ENCODE measurements at regions not wholly inside any gene's neighbourhood (a gene's known extent, or its start where the extent isn't known, plus 50 kb on each side); places are given as distances from the start of the nearest gene placed in this dataset.
"Not testable (repeated sequence)": the region's sequence is repeated elsewhere in the genome, so short reads cannot be mapped to it uniquely, and the experiment has no call there.

- no peak for DNase-seq
Measured at GRCh38 chr18:70411307-70411706, 122.5 kb downstream of the SOCS6 start.

- DNase-seq, result no peak
Measured at GRCh38 chr18:70405052-70405451, 116.2 kb downstream of the SOCS6 start.

DNA sequence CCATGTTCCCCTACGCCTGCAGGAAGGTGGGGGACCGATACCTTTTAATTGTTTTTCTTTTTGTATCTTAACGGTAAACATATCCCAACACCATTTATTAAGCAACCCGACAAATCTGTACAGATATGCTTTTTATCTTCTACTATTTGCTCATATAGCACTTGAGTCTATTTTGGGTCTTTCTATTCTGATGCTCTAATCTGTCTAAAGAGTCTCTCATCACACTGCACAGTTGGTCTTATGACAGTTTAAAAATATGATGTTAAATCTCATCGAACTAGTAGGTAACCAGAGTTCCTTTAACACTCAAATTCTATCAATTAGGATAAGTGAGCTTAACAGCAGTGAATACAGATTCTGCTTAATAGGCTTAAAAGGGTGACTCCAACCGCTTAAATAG, 111.6 kb downstream of the SOCS6 start:
- no peak for DNase-seq

- DNase-seq, result no peak
Measured at GRCh38 chr18:70398076-70398475, 109.2 kb downstream of the SOCS6 start.

DNA sequence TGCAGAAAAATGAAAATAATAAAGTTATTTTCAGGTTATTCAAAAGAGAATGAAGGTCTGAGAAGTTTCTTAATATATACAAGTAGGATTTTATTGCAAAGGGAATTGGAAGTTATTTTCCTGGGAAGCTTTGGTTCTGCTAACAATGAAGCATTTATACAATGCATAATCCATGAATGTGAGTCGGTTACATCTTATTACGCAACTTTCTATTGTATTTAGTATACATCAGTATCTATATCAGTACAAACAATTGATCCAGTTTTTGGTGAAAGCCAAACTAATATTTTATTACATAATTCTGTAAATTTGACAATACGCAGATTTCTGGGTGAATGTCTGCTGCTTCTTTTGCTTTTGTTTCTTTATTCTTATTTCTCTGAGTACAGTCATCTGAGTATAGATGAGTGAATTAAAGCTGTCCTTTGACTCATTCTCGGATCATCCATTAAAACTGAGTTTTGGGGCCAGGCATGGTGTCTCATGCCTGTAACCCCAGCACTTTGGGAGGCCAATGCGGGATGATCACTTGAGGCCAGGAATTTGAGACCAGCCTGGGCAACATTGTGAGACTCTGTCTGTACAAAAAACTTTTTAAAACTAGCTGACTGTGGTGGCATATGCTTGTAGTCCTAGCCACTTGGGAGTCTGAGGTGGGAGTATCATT, 108.5 kb downstream of the SOCS6 start:
- DNase-seq, result no peak

GRCh38 chr18:70395771-70396170, 106.9 kb downstream of the SOCS6 start:
- DNase-seq, result not testable (repeated sequence)

DNA sequence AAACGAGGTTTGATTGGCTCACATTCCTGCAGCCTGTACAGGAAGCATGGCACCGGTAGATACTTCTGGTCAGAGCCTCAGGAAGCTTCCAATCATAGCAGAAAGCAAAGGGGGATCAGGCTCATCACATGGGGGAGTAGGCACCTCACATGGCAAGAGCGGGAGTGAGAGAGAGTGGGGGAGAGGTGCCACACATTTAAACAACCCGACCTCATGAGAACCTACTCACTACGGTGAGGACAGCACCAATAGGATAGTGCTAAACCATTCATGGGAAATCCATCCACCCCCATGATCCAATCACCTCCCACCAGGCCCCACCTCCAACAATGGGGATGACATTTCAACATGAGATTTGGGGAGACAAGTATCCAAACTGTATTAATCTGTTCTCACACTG, 105.8 kb downstream of the SOCS6 start:
- no peak for DNase-seq

DNA sequence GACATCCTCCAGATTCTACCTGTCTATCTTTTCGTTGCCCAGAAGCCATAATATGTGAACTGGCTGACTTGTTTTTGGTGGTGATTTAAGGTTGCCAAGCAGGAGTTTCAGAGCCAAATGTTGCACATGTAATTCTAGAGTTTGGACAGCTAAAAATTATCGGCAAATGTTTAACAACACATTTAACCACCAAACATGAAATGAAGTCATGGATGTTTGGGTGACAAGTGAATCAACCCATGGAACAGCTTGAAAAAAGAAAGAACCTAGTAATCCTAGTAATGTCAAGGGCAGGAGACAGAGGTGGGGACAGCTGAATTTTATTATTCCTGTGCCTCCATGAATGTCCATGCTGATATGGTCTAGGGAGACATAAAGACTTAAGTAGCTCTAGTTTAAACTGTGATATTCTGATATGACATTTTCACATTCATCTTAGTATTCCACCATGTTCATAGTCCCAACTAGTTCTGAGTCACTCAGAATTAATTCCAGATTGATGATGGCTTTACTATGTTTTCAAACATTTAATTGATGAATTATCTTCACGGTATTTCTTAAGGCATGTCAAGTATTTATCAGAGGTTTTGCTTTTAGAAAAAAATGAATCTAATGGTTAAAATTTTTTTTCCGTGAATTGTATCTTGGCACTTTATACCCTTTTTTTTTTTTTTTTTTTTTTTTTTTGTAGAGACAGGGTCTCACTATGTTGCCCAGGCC, 101.7 kb downstream of the SOCS6 start:
- DNase-seq, result no peak

GRCh38 chr18:70389036-70389435, 100.2 kb downstream of the SOCS6 start:
- DNase-seq, result not testable (repeated sequence)

- DNase-seq, result no peak
Measured at GRCh38 chr18:70387027-70387426, 98.2 kb downstream of the SOCS6 start.

GRCh38 chr18:70386582-70386981, 97.7 kb downstream of the SOCS6 start:
- no peak for DNase-seq

- no peak for DNase-seq
Measured at GRCh38 chr18:70385474-70385873, 96.6 kb downstream of the SOCS6 start.

GRCh38 chr18:70384181-70384790, 95.4 kb downstream of the SOCS6 start:
- no peak for DNase-seq

DNA sequence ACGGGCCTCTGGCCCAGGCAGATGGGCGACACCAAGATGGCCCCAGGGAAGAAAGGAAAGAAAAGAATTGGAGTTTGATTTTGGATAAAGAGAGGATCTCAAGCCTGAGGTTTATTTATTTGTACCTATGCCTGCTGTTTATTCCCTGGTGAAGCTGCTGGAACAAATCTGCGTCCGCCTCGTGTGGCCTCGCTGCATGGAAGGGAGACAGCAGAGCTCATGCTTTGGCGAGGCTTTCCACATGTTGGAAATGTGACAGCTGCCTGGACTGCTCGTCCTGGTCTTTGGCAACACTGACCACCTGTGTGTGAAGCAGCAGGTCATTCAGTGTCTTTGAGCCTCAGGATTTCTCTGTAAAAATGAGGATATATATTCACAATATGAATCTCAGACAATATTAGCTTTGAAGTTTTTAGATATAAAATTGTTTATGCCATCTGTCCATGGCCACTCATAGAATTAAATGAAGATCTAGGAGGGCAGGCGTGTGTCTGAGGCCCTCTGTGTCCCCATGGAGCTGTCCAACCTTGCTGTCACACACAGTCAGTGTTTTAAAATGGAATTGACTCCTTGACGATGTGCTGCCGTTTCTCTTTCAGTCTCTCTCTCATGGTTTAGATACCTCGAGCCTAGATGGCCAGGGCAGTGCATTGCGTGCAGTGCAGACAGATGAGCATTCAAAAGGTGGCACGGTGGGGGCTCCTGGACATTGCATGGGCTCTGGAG, 94.3 kb downstream of the SOCS6 start:
- DNase-seq, result no peak

GRCh38 chr18:70382017-70382416, 93.2 kb downstream of the SOCS6 start:
- DNase-seq, result no peak

DNA sequence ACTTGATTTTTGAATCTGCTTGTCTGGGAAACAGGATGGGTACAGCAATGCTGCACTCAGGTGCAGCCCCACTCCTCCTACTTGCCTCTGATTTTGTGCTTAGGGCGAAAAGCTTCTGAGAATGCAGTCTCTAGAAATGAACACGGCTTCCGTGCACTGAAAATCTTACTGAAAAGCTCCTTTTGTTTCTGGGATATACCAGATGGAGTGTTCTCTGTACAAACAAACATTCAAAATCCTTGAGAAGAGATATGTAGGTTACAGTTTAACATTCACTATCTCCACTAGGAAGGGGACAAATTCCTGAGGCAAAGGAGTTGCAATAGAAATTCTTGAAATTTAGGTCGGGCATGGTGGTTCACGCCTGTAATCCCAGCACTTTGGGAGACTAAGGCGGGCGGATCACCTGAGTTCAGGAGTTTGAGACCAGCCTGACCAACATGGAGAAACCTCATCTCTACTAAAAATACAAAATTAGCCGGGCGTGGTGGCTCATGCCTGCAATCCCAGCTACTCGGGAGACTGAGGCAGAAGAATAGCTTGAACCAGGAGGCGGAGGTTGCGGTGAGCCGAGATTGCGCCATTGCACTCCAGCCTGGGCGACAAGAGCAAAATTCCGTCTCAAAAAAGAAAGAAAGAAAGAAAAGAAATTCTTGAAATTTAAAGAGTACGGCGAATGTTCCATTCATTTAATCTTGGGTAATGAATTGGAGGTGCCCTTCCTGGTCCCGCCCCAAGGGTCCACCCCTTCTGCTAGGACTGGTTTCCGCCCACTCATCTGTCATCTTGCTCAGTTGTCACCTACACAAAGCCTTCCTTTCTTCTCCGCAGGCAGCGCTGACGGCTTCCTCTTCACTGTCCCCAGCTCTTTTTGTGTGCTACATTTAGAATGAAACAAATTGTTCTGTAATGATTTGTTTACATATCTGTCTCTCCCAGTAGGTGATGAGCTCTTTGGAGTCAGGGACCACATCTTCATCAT, 92.4 kb downstream of the SOCS6 start:
- DNase-seq, result no peak
